ENCODE measurements at regions not wholly inside any gene's neighbourhood (a gene's known extent, or its start where the extent isn't known, plus 50 kb on each side); places are given as distances from the start of the nearest gene placed in this dataset.

GRCh38 chr5:36494841-36495601 is 111.4 kb upstream of the SLC1A3 start:
- peak in 1 of 2 donors; percentile 49 for DNase-seq (ENCODE audit: low spot score in 2 of 2)
- intact Hi-C loops (cut with DNase I; ENCODE audit: low total_unique reads), result no loop called here
- no peaks in the 10 kb centered on the region for H3K9me3 ChIP-seq
- H3K36me3 ChIP-seq, result no peaks in the 10 kb centered on the region
- H3K4me1 ChIP-seq, result no peaks in the 10 kb centered on the region
- no peak for TF ChIP-seq POLR2AphosphoS5 (IDR thresholded peaks at IDR 0.05)
- no peak for TF ChIP-seq CTCF (IDR thresholded peaks at IDR 0.05)
- no peak for TF ChIP-seq POLR2A (IDR thresholded peaks at IDR 0.05)
- no peaks in the 10 kb centered on the region for H3K27me3 ChIP-seq
- H3K4me3 ChIP-seq, result no peak overlapping the region
- H3K27ac ChIP-seq, result peak overlapping the region; percentile 8 to 23

- Histone ChIP-seq H3K27me3 (no peaks in the 10 kb centered on the region), H3K4me3 (no peak overlapping the region), H3K4me1 (no peaks in the 10 kb centered on the region), H3K27ac (peak overlapping the region in 1 of 2 donors; percentile 8), H3K36me3 (no peaks in the 10 kb centered on the region), H3K9me3 (no peaks in the 10 kb centered on the region)
- no peak for DNase-seq (ENCODE audit: low spot score in 2 of 2)
- intact Hi-C loops (cut with DNase I; ENCODE audit: low total_unique reads), result no loop called here
- TF ChIP-seq POLR2AphosphoS5 (IDR thresholded peaks at IDR 0.05), result no peak
- TF ChIP-seq CTCF (IDR thresholded peaks at IDR 0.05), result no peak
- TF ChIP-seq POLR2A (IDR thresholded peaks at IDR 0.05), result no peak
Measured at GRCh38 chr5:36495611-36496010, 110.8 kb upstream of the SLC1A3 start.

- no peak overlapping the region for H3K27ac ChIP-seq
- TF ChIP-seq CTCF (IDR thresholded peaks at IDR 0.05) (no peak), POLR2A (IDR thresholded peaks at IDR 0.05) (no peak), POLR2AphosphoS5 (IDR thresholded peaks at IDR 0.05) (no peak)
- H3K27me3 ChIP-seq, result no peaks in the 10 kb centered on the region
- H3K4me1 ChIP-seq, result no peaks in the 10 kb centered on the region
- no peak overlapping the region for H3K4me3 ChIP-seq
- no peaks in the 10 kb centered on the region for H3K9me3 ChIP-seq
- intact Hi-C loops (cut with DNase I; ENCODE audit: low total_unique reads), result no loop called here
- no peaks in the 10 kb centered on the region for H3K36me3 ChIP-seq
- no peak for DNase-seq (ENCODE audit: low spot score in 2 of 2)
Measured at GRCh38 chr5:36496471-36496870, 109.9 kb upstream of the SLC1A3 start.

- H3K36me3 ChIP-seq, result no peaks in the 10 kb centered on the region
- peak in 1 of 2 donors; percentile 21 for DNase-seq (ENCODE audit: low spot score in 2 of 2)
- intact Hi-C loops (cut with DNase I; ENCODE audit: low total_unique reads), result no loop called here
- no peak overlapping the region for H3K4me3 ChIP-seq
- H3K27ac ChIP-seq, result no peak overlapping the region
- peaks cover 0 to 3% of the 10 kb centered on the region in 2 donors for H3K4me1 ChIP-seq
- TF ChIP-seq POLR2AphosphoS5 (IDR thresholded peaks at IDR 0.05), result no peak
- TF ChIP-seq POLR2A (IDR thresholded peaks at IDR 0.05), result no peak
- no peak for TF ChIP-seq CTCF (IDR thresholded peaks at IDR 0.05)
- H3K27me3 ChIP-seq, result no peaks in the 10 kb centered on the region
- no peaks in the 10 kb centered on the region for H3K9me3 ChIP-seq
Measured at GRCh38 chr5:36502608-36503007, 103.8 kb upstream of the SLC1A3 start.

GRCh38 chr5:36505021-36505420 is 101.4 kb upstream of the SLC1A3 start:
- TF ChIP-seq POLR2AphosphoS5 (IDR thresholded peaks at IDR 0.05) (no peak), POLR2A (IDR thresholded peaks at IDR 0.05) (no peak), CTCF (IDR thresholded peaks at IDR 0.05) (no peak)
- no peak overlapping the region for H3K27ac ChIP-seq
- no peaks in the 10 kb centered on the region for H3K27me3 ChIP-seq
- H3K4me3 ChIP-seq, result no peak overlapping the region
- no peaks in the 10 kb centered on the region for H3K36me3 ChIP-seq
- H3K9me3 ChIP-seq, result no peaks in the 10 kb centered on the region
- no peak for DNase-seq (ENCODE audit: low spot score in 2 of 2)
- intact Hi-C loops (cut with DNase I; ENCODE audit: low total_unique reads), result no loop called here
- peaks cover 0 to 3% of the 10 kb centered on the region in 2 donors for H3K4me1 ChIP-seq
